Mammary epithelial cell (primary cell): ENCODE measurements at regions not wholly inside any gene's neighbourhood (a gene's known extent, or its start where the extent isn't known, plus 50 kb on each side); places are given as distances from the start of the nearest gene placed in this dataset.

Source experiments
- EZH2 ChIP-seq: IDR thresholded peaks from 2 replicates; pipeline ENCODE4 v1.6.1; 2012; ENCODE audit warnings: low read length, inconsistent platforms, borderline replicate concordance
- TF ChIP-seq, protein P1 (sequence below), 2 donors: IDR thresholded peaks in 1 of 2; conservative IDR thresholded peaks in 1 of 2; 2 replicates each; pipeline ENCODE4 v1.5.1; 2011 to 2012; ENCODE audit warnings: inconsistent platforms in 2 of 2, low read length in 2 of 2, mild to moderate bottlenecking in 2 of 2, control low read depth in 1 of 2, low read depth in 1 of 2; ENCODE audit not compliant: insufficient read depth in 1 of 2; ENCODE audit errors: extremely low read depth in 1 of 2

DNA sequence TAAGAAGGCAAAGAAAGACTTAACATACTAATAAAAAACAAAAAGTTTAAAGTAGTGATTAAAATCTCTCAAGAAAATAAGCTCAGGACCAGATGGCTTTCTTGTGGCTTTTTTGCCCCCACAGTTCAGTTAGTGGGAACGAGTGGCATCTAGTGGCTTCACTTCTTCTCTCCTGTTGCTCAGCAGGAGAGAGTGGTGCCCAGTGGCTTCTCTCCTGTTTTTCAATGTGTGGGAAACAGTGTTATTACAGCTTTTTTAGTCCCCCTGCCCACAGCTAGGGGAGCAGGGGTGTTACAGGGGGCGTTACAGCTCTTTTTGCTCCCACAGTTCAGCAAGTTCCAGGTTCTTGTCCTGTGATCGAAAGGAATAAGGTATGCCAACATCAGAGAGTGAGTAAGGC lies 135.2 kb downstream of the RERGL start:
- TF ChIP-seq, protein P1, sequence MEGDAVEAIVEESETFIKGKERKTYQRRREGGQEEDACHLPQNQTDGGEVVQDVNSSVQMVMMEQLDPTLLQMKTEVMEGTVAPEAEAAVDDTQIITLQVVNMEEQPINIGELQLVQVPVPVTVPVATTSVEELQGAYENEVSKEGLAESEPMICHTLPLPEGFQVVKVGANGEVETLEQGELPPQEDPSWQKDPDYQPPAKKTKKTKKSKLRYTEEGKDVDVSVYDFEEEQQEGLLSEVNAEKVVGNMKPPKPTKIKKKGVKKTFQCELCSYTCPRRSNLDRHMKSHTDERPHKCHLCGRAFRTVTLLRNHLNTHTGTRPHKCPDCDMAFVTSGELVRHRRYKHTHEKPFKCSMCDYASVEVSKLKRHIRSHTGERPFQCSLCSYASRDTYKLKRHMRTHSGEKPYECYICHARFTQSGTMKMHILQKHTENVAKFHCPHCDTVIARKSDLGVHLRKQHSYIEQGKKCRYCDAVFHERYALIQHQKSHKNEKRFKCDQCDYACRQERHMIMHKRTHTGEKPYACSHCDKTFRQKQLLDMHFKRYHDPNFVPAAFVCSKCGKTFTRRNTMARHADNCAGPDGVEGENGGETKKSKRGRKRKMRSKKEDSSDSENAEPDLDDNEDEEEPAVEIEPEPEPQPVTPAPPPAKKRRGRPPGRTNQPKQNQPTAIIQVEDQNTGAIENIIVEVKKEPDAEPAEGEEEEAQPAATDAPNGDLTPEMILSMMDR (conservative IDR thresholded peaks at IDR 0.05 in 1 of 2, IDR thresholded peaks at IDR 0.05 in 1 of 2; ENCODE audit: extremely low read depth in 1 of 2, insufficient read depth in 1 of 2, low read depth in 1 of 2, low read length in 2 of 2) = no peak
- no peak for TF ChIP-seq EZH2
